Loucy (cell line): ENCODE measurements at regions not wholly inside any gene's neighbourhood (a gene's known extent, or its start where the extent isn't known, plus 50 kb on each side); places are given as distances from the start of the nearest gene placed in this dataset.

Source experiments
- EZH2phosphoT487 ChIP-seq: fragments of 200-600 bp; IDR thresholded peaks from 2 replicates; pipeline ENCODE4 v1.6.1; 2018; ENCODE audit warnings: antibody characterized with exemption, mild to moderate bottlenecking, moderate library complexity, borderline replicate concordance
- TF ChIP-seq, protein P1 (sequence below): fragments of 200-600 bp; sonication (generic); conservative IDR thresholded peaks from 2 replicates; pipeline ENCODE4 v1.5.1; 2014; ENCODE audit warnings: mild to moderate bottlenecking, antibody characterized with exemption, low read length

DNA sequence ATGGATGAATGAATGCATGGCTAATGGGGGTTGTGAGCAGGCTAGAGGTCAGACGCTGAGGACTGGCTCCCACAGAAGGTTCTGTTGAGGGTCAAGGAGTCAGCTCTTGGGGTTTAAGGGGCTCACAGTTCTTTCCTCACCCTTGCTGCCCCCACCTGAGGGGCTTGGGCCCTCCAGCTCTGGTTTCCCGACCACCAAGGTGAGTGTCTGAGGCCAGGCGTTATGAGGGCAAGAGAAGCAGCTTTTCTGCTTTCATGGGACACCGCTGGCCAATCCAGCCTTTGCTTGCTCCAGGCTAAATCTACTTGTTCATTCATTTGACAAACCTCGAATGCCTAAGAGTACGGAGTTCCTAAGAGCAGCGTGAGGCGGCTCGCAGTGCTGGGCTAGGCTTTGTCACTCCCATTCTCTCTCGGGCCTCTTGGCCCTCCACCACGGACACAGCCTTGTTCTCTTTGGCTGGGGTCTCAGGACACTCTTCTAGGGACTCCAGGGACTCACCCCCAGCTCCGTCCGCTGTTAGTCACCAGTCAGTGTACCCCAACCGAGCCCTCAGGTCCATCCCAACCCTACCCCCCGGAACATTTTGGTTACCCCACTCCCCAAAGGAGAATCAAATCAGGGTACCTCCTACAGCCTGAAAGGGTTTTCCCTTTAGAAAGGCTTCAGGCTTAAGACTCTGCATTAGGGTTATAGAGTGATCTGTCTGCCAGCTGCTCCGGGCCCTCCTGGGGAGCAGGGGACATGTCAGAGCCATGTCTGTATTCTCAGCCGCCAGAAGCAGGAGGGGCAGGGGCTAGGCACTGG lies 210.1 kb upstream of the MVB12B start:
- TF ChIP-seq, protein P1, sequence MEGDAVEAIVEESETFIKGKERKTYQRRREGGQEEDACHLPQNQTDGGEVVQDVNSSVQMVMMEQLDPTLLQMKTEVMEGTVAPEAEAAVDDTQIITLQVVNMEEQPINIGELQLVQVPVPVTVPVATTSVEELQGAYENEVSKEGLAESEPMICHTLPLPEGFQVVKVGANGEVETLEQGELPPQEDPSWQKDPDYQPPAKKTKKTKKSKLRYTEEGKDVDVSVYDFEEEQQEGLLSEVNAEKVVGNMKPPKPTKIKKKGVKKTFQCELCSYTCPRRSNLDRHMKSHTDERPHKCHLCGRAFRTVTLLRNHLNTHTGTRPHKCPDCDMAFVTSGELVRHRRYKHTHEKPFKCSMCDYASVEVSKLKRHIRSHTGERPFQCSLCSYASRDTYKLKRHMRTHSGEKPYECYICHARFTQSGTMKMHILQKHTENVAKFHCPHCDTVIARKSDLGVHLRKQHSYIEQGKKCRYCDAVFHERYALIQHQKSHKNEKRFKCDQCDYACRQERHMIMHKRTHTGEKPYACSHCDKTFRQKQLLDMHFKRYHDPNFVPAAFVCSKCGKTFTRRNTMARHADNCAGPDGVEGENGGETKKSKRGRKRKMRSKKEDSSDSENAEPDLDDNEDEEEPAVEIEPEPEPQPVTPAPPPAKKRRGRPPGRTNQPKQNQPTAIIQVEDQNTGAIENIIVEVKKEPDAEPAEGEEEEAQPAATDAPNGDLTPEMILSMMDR, result no peak
- TF ChIP-seq EZH2phosphoT487, result no peak
